Neural progenitor cell (in vitro differentiated cells): ENCODE measurements at regions not wholly inside any gene's neighbourhood (a gene's known extent, or its start where the extent isn't known, plus 50 kb on each side); places are given as distances from the start of the nearest gene placed in this dataset.

Experiments
- DNase-seq: peaks from one replicate; pipeline ENCODE4 v3.0.0-alpha.2; 2016; ENCODE audit warnings: low spot score
- H2AFZ ChIP-seq: fragments of 200-600 bp; sonication (generic); replicated peaks from 2 replicates; pipeline ENCODE4 v1.6.1; 2016; ENCODE audit warnings: antibody characterized with exemption
- H3F3A ChIP-seq: fragments of 200-600 bp; sonication (generic); 2 replicates; pipeline ENCODE4 v1.6.1; 2016; ENCODE audit warnings: antibody characterized with exemption, low read depth
- H3K27ac ChIP-seq: fragments of 200-600 bp; sonication (generic); 2 replicates; pipeline ENCODE4 v1.5.1; 2016; ENCODE audit warnings: mild to moderate bottlenecking
- H3K27me3 ChIP-seq: fragments of 200-600 bp; sonication (generic); 2 replicates; pipeline ENCODE4 v1.6.1; 2016; ENCODE audit warnings: mild to moderate bottlenecking, moderate library complexity
- H3K36me3 ChIP-seq: fragments of 200-600 bp; sonication (generic); 2 replicates; pipeline ENCODE4 v1.5.1; 2016
- H3K4me1 ChIP-seq: fragments of 200-600 bp; sonication (generic); 2 replicates; pipeline ENCODE4 v1.6.1; 2016; ENCODE audit warnings: mixed run types
- H3K4me2 ChIP-seq: fragments of 200-600 bp; sonication (generic); 2 replicates; pipeline ENCODE4 v1.6.1; 2016
- H3K4me3 ChIP-seq: fragments of 200-600 bp; sonication (generic); 2 replicates; pipeline ENCODE4 v1.5.1; 2016
- H3K79me2 ChIP-seq: fragments of 200-600 bp; sonication (generic); 2 replicates; pipeline ENCODE4 v1.6.1; 2016; ENCODE audit warnings: low read depth
- H3K9ac ChIP-seq: fragments of 200-600 bp; sonication (generic); 2 replicates; pipeline ENCODE4 v1.6.1; 2016
- H3K9me3 ChIP-seq: fragments of 200-600 bp; sonication (generic); 2 replicates; pipeline ENCODE4 v1.5.1; 2016; ENCODE audit warnings: low read depth
- H4K20me1 ChIP-seq: fragments of 200-600 bp; sonication (generic); 2 replicates; pipeline ENCODE4 v1.6.1; 2016; ENCODE audit warnings: low read depth
- H3K27ac Mint-ChIP-seq: 3 replicates; pipeline ENCODE4 v1.8.0; 2021; ENCODE audit warnings: mixed read lengths
- H3K27me3 Mint-ChIP-seq: 2 replicates; pipeline ENCODE4 v1.8.0; 2022; ENCODE audit warnings: low read depth, mild to moderate bottlenecking, inconsistent platforms, moderate library complexity, mixed read lengths; ENCODE audit not compliant: insufficient read depth
- H3K36me3 Mint-ChIP-seq: 3 replicates; pipeline ENCODE4 v1.8.0; 2021; ENCODE audit warnings: mixed read lengths
- H3K4me1 Mint-ChIP-seq: 3 replicates; pipeline ENCODE4 v1.8.0; 2021; ENCODE audit warnings: mixed read lengths
- H3K4me3 Mint-ChIP-seq: 3 replicates; pipeline ENCODE4 v1.8.0; 2021; ENCODE audit warnings: mild to moderate bottlenecking, moderate library complexity, mixed read lengths
- H3K9me3 Mint-ChIP-seq: 3 replicates; pipeline ENCODE4 v1.8.0; 2020; ENCODE audit warnings: mixed read lengths
- CTCF ChIP-seq: fragments of 200-600 bp; sonication (generic); IDR thresholded peaks from 2 replicates; pipeline ENCODE4 v1.5.1; 2017; ENCODE audit warnings: antibody characterized with exemption, mild to moderate bottlenecking
- EZH2 ChIP-seq: fragments of 200-600 bp; sonication (generic); IDR thresholded peaks from 2 replicates; pipeline ENCODE4 v1.6.1; 2017; ENCODE audit warnings: antibody characterized with exemption, mild to moderate bottlenecking, moderate library complexity
- EZH2phosphoT487 ChIP-seq: fragments of 200-600 bp; sonication (generic); IDR thresholded peaks from 2 replicates; pipeline ENCODE4 v1.6.1; 2017; ENCODE audit warnings: antibody characterized with exemption

GRCh38 chr5:133694181-133694831 lies 82.0 kb upstream of the FSTL4 start:
- Mint-ChIP-seq H3K36me3 (no peaks in the 10 kb centered on the region), H3K9me3 (no peaks in the 10 kb centered on the region), H3K4me1 (no peaks in the 10 kb centered on the region), H3K27me3 (peaks cover 12% of the 10 kb centered on the region), H3K4me3 (no peak overlapping the region), H3K27ac (no peak overlapping the region)
- H3K9me3 ChIP-seq, result no peaks in the 10 kb centered on the region
- no peak overlapping the region for H2AFZ ChIP-seq
- H3K36me3 ChIP-seq, result no peaks in the 10 kb centered on the region
- no peak overlapping the region for H3K4me3 ChIP-seq
- H3K9ac ChIP-seq, result no peak overlapping the region
- no peaks in the 10 kb centered on the region for H3K27me3 ChIP-seq
- no peaks in the 10 kb centered on the region for H3K79me2 ChIP-seq
- TF ChIP-seq CTCF (no peak), EZH2 (no peak), EZH2phosphoT487 (no peak)
- H4K20me1 ChIP-seq, result no peaks in the 10 kb centered on the region
- no peak overlapping the region for H3K4me2 ChIP-seq
- no peak for DNase-seq
- no peaks in the 10 kb centered on the region for H3F3A ChIP-seq
- no peaks in the 10 kb centered on the region for H3K4me1 ChIP-seq
- no peak overlapping the region for H3K27ac ChIP-seq

- Mint-ChIP-seq H3K4me1 (no peaks in the 10 kb centered on the region), H3K4me3 (no peak overlapping the region), H3K27ac (no peak overlapping the region), H3K9me3 (no peaks in the 10 kb centered on the region), H3K36me3 (no peaks in the 10 kb centered on the region), H3K27me3 (peaks cover 14% of the 10 kb centered on the region)
- no peak for TF ChIP-seq CTCF
- no peak for TF ChIP-seq EZH2
- TF ChIP-seq EZH2phosphoT487, result no peak
- DNase-seq, result no peak
- Histone ChIP-seq H3F3A (no peaks in the 10 kb centered on the region), H3K27me3 (no peaks in the 10 kb centered on the region), H4K20me1 (no peaks in the 10 kb centered on the region), H2AFZ (no peak overlapping the region), H3K4me3 (no peak overlapping the region), H3K9me3 (no peaks in the 10 kb centered on the region), H3K36me3 (no peaks in the 10 kb centered on the region), H3K4me1 (peaks cover 14% of the 10 kb centered on the region), H3K27ac (no peak overlapping the region), H3K79me2 (no peaks in the 10 kb centered on the region), H3K4me2 (no peak overlapping the region), H3K9ac (no peak overlapping the region)
Measured at GRCh38 chr5:133691448-133691847, 79.1 kb upstream of the FSTL4 start.

GRCh38 chr5:133690746-133691145 lies 78.4 kb upstream of the FSTL4 start:
- H3K9ac ChIP-seq, result no peak overlapping the region
- H3K4me3 ChIP-seq, result no peak overlapping the region
- Mint-ChIP-seq H3K27me3 (peaks cover 14% of the 10 kb centered on the region), H3K27ac (no peak overlapping the region), H3K4me3 (no peak overlapping the region), H3K9me3 (no peaks in the 10 kb centered on the region), H3K4me1 (no peaks in the 10 kb centered on the region), H3K36me3 (no peaks in the 10 kb centered on the region)
- H3K4me1 ChIP-seq, result peaks cover 14% of the 10 kb centered on the region
- H3K27ac ChIP-seq, result no peak overlapping the region
- no peaks in the 10 kb centered on the region for H3K9me3 ChIP-seq
- no peaks in the 10 kb centered on the region for H3K27me3 ChIP-seq
- no peak overlapping the region for H3K4me2 ChIP-seq
- H3K79me2 ChIP-seq, result no peaks in the 10 kb centered on the region
- H4K20me1 ChIP-seq, result no peaks in the 10 kb centered on the region
- no peak for DNase-seq
- no peaks in the 10 kb centered on the region for H3F3A ChIP-seq
- no peak for TF ChIP-seq EZH2
- TF ChIP-seq CTCF, result no peak
- TF ChIP-seq EZH2phosphoT487, result no peak
- no peak overlapping the region for H2AFZ ChIP-seq
- no peaks in the 10 kb centered on the region for H3K36me3 ChIP-seq
